ENCODE measurements at regions not wholly inside any gene's neighbourhood (a gene's known extent, or its start where the extent isn't known, plus 50 kb on each side); places are given as distances from the start of the nearest gene placed in this dataset.

GRCh38 chr1:175812936-175813335 lies 69.5 kb upstream of the TNR start:
- Histone ChIP-seq H3K79me2 (ENCODE audit: low read length) (no peaks in the 10 kb centered on the region), H3K4me3 (ENCODE audit: low read length) (no peak overlapping the region), H3K9ac (ENCODE audit: low read length) (no peak overlapping the region), H3K4me1 (ENCODE audit: low read length) (no peaks in the 10 kb centered on the region), H3K4me2 (ENCODE audit: low read length) (no peak overlapping the region), H3K9me3 (ENCODE audit: insufficient read depth, low read length) (no peaks in the 10 kb centered on the region), H4K20me1 (ENCODE audit: insufficient read depth, low read length) (no peaks in the 10 kb centered on the region), H3K36me3 (replicated peaks; ENCODE audit: low read depth, low read length) (no peaks in the 10 kb centered on the region), H3K27ac (ENCODE audit: low read length) (no peak overlapping the region), H2AFZ (ENCODE audit: low read depth, low read length) (no peak overlapping the region), H3K27me3 (ENCODE audit: low read depth, low read length) (peaks cover 17% of the 10 kb centered on the region)
- TF ChIP-seq CTCF (IDR thresholded peaks at IDR 0.05; ENCODE audit: low read depth, low read length) (no peak), EZH2phosphoT487 (IDR thresholded peaks at IDR 0.05; ENCODE audit: low read depth) (no peak)

GRCh38 chr1:175810305-175810704 lies 66.9 kb upstream of the TNR start:
- Histone ChIP-seq H4K20me1 (ENCODE audit: insufficient read depth, low read length) (no peaks in the 10 kb centered on the region), H3K4me3 (ENCODE audit: low read length) (no peak overlapping the region), H3K36me3 (replicated peaks; ENCODE audit: low read depth, low read length) (no peaks in the 10 kb centered on the region), H2AFZ (ENCODE audit: low read depth, low read length) (no peak overlapping the region), H3K27me3 (ENCODE audit: low read depth, low read length) (0 out of 2 replicates have a peak, but pooled peaks cover 5% of the 10 kb centered on the region), H3K4me2 (ENCODE audit: low read length) (no peak overlapping the region), H3K9me3 (ENCODE audit: insufficient read depth, low read length) (no peaks in the 10 kb centered on the region), H3K27ac (ENCODE audit: low read length) (no peak overlapping the region), H3K4me1 (ENCODE audit: low read length) (no peaks in the 10 kb centered on the region), H3K79me2 (ENCODE audit: low read length) (no peaks in the 10 kb centered on the region), H3K9ac (ENCODE audit: low read length) (no peak overlapping the region)
- TF ChIP-seq EZH2phosphoT487 (IDR thresholded peaks at IDR 0.05; ENCODE audit: low read depth) (no peak), CTCF (IDR thresholded peaks at IDR 0.05; ENCODE audit: low read depth, low read length) (no peak)

- Histone ChIP-seq H3K9ac (ENCODE audit: low read length) (no peak overlapping the region), H3K4me1 (ENCODE audit: low read length) (no peaks in the 10 kb centered on the region), H3K79me2 (ENCODE audit: low read length) (no peaks in the 10 kb centered on the region), H4K20me1 (ENCODE audit: insufficient read depth, low read length) (no peaks in the 10 kb centered on the region), H3K4me2 (ENCODE audit: low read length) (no peak overlapping the region), H3K9me3 (ENCODE audit: insufficient read depth, low read length) (no peaks in the 10 kb centered on the region), H3K36me3 (replicated peaks; ENCODE audit: low read depth, low read length) (no peaks in the 10 kb centered on the region), H3K27me3 (ENCODE audit: low read depth, low read length) (0 out of 2 replicates have a peak, but pooled peaks cover 5% of the 10 kb centered on the region), H3K4me3 (ENCODE audit: low read length) (no peak overlapping the region), H3K27ac (ENCODE audit: low read length) (no peak overlapping the region), H2AFZ (ENCODE audit: low read depth, low read length) (no peak overlapping the region)
- no peak for TF ChIP-seq EZH2phosphoT487 (IDR thresholded peaks at IDR 0.05; ENCODE audit: low read depth)
- TF ChIP-seq CTCF (IDR thresholded peaks at IDR 0.05; ENCODE audit: low read depth, low read length), result no peak
Observed at GRCh38 chr1:175808999-175809398, 65.6 kb upstream of the TNR start.

GRCh38 chr1:175808573-175808972 lies 65.2 kb upstream of the TNR start:
- Histone ChIP-seq H3K4me1 (ENCODE audit: low read length) (no peaks in the 10 kb centered on the region), H3K4me3 (ENCODE audit: low read length) (no peak overlapping the region), H3K9me3 (ENCODE audit: insufficient read depth, low read length) (no peaks in the 10 kb centered on the region), H4K20me1 (ENCODE audit: insufficient read depth, low read length) (no peaks in the 10 kb centered on the region), H3K79me2 (ENCODE audit: low read length) (no peaks in the 10 kb centered on the region), H3K36me3 (replicated peaks; ENCODE audit: low read depth, low read length) (no peaks in the 10 kb centered on the region), H3K27me3 (ENCODE audit: low read depth, low read length) (0 out of 2 replicates have a peak, but pooled peaks cover 5% of the 10 kb centered on the region), H3K27ac (ENCODE audit: low read length) (no peak overlapping the region), H3K9ac (ENCODE audit: low read length) (no peak overlapping the region), H2AFZ (ENCODE audit: low read depth, low read length) (no peak overlapping the region), H3K4me2 (ENCODE audit: low read length) (no peak overlapping the region)
- TF ChIP-seq EZH2phosphoT487 (IDR thresholded peaks at IDR 0.05; ENCODE audit: low read depth) (no peak), CTCF (IDR thresholded peaks at IDR 0.05; ENCODE audit: low read depth, low read length) (no peak)
